ENCODE measurements at regions not wholly inside any gene's neighbourhood (a gene's known extent, or its start where the extent isn't known, plus 50 kb on each side); places are given as distances from the start of the nearest gene placed in this dataset.

DNA sequence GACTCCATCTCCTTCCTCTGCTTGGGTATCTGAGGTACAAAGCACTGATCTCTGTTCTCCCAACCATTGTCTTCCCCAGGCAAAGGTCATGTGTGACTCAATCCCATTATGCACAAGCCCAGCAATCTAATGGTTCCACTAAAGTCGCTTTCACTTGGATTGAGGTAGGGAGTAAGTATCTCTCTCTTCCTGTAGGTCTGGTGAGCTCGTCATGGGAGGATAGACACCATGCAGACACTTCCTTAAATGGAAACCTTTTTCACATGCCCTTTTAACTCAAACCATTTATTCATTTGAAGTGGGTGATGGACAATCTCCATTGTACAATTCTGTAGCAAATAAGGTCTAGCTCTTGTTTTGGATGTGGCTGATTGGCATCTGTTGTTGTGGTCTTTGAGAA lies 245.2 kb upstream of the CLNK start:
- DNase-seq: no peak

DNA sequence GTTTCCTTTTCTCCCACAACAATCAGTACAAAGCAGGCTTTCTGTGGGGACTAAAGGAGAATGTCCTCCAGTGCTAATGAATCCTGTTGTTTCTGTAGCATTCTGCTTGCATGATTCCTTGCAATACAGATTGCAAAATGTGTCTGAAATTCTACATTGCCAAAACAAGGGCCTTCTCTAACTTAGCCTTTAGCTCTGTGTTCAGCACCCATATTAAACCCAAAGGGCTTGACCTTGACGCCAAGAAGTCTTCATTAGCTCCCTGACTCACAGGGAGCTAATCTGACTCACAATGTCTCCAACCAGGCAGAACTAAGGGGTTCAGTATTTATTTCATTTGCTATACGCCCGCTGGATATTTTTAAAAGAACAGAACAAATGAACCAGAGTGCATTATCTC lies 241.4 kb upstream of the CLNK start:
- no peak for DNase-seq

DNA sequence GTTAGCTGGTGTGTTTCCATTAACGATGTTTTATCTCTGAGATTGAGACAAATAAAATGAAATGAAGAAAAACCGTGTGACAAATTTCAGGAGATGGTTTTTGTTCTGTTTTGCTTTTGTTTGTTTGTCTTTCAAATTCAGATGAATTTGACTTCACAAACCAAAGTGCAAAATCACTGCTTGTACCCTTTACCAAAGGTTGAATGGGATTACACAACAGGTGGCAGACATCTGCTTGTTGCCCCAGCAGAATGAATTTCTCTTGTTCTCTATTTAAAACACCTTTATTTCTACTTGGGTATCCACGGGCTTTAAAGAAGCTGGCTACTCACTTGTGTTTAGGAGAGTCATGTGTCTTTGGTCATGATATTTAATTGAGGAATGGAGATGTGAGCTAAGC lies 239.7 kb upstream of the CLNK start:
- DNase-seq: no peak

DNA sequence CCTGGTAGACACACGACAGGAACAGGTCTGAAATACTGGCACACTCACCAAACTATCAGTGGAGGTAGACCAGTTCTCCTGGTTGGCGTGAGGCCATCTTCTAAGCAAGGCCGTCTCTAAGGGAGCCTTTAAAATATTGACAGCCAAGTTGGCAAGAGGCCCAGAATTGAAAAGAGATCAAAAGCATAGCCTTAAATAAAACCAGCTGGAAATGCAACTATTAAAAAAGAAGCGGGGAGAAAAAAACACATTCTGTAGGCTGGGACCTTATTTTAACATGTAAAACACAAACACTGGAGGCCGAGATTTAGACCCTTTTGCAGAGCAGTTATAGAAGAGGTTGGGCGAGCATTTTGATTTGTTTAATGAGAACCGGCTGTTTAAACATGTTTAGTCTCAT lies 233.0 kb upstream of the CLNK start:
- DNase-seq: peak in 1 of 56 donors; percentile 13

DNA sequence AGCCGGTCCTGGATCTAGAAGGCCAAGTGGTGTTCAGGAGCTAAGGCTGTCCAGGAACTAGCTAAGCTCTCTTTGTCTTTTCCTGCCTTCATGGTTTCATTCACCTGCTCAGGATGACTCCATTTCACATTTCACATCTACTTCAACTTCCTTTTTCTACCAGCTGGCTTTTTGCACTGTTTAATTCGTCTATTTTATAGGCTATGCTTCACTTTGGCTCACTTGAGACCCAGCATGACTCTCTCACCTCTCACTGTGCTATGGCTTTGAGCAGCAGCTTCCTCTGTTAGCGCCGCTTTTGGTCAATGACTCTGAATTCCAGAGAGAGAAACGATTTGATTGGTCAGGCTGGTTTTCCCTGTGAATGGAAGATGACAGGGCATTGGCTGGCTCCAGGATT lies 213.5 kb upstream of the CLNK start:
- DNase-seq: no peak

DNA sequence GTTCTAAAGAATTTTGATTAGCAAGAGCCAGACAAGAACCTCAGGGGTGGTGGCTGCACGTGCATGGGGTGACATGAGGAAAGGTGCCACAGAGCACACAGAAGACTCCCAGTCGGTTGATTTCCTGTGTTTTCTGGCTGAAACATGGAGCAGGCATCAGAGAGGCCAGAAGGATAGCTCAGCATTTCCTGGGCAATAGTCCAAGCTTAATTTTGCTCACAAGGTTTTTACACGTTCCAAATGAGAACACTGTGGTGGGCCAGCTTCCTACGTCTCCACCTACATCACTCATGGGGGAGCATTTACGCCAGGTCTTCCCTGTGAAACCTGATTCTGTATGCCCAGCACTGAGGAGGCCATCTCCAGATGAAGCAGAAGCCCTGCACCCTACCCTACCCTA lies 212.5 kb upstream of the CLNK start:
- DNase-seq: no peak

DNA sequence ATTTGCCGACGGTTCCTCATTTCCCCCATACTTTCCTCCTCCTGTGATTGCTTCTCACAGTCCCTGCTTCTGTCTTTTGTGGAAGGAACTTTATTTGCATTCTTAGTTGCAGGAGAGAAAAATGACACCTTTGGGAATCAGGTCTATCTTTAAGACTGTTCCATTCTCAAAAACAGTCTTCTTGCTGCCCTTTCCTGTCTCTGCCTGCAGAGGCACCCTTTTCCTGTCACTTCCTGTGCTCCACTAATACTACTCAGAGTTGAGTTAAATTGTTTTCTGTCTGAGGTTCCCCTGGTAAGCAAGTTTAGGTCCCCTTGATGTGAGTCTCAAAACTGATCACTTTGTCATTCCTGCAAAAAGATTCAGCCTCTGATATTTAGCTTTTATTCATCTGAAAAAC lies 208.8 kb upstream of the CLNK start:
- DNase-seq: no peak

DNA sequence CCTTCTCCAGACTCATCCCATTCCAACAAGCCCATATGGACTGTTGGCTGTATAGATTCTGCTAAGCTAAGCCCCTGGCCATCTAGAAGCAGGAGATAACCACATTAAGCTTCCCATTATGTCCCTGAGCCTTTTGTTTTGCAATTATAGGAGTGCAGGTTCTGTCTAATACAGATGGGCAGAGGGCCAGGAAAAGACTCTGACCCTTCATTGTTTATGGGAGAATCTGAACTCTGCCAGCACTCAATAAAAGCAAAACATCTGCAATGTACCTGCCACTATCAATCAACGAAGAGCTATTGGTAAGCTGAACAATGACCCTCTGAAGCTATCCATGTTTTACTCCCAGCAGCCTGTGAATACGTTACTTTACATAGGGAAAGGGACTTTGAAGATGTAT lies 207.3 kb upstream of the CLNK start:
- no peak for DNase-seq

- DNase-seq: no peak
These were observed 205.3 kb upstream of the CLNK start for GRCh38 chr4:10889819-10890218.

DNA sequence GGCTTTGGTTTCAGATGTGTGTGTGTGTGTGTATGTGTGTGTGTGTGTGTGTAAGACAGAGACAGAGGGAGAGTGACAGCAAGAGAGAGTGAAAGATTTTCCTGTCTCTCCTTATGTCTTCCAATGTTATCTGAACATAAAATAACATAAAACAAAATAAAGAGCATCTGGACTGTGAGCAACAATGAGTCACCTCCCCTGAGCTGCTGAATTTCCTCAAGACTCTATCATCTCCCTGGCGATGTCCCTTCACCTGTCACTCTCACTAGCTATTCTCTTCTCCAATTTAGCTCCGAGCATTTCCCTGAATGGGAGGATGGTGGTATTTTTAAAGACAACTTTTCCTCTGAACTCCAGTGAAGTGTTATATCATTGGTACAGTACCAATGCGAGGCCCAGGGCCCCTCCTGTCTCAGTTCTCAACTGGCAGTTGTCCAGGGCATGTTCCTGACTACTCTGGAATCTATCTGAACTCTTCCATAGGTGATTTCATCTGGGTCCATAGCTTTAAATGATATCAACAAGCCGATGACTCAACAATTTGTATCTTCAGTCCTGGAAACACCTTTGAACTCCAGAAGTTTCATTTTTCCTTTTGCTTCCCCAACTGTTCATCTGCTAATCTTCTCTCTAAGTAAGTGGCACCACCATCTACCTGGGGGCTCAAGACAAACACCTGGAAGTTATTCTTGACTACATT lies 195.0 kb upstream of the CLNK start:
- DNase-seq: no peak

DNA sequence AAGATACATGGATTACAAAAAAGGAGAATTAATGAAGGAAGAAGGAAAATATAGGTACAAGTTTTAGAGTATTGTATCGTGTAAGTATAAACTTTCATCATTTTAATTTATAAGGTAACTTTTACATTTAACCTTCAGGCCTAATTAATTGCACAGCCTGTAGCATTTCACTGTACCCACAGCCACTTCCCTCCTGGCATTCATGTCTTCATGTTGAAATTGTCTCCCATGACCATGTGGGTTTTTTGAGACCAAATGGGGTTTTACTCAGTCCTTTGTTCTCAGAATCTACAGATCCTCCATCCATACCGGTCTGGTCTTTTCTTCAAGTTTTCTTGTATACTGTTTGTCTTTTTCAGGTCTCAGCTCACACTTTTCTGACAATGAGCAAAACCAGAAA lies 194.3 kb upstream of the CLNK start:
- no peak for DNase-seq

DNA sequence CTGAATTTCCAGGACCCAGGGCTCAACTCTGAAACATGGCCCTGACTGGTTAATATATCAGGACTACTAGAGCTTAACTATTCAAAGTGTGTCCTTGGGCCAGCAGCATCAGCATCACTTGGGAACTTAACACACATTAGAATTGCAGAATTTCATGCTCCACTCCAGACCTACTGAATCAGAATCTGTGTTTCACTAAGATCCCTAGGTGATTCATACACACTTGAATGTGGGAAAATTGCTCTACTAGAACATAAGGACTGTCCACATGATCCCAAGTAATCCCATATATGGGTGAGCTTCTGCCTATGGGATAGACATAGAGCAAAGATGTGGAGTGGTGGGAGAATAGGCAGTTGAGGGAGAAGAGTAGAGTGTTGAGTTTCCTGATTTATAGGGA lies 192.5 kb upstream of the CLNK start:
- no peak for DNase-seq

DNA sequence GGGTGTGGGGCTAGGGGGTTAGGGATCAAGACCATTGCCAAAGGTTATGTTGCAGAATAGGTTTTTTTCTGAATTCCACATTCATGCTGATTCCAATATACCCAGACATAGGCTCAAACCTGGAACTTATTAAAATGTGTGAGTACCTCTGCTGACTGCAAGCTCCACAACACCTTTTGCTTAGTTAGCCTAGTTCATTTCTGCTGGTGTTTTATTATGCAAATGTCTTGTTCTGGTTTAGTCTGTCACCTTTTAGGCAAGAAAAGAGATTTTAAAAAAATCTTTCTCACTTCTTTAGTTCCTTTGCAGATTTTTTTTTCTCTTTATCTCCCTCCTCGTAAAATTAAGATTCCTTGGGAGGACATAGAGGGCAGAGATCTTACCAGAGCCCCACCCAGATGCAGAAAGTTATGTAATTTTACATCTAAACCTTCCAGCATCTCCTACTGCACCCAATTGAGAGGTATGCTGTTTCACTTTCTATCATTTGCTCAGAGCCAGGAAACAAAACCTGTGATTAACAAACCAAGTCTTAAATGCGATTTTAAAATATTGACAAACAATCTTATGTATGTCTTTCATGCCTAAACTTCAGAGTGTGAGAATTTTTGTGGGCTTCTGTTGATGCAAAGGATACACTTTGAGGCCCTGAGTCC lies 190.7 kb upstream of the CLNK start:
- no peak for DNase-seq

DNA sequence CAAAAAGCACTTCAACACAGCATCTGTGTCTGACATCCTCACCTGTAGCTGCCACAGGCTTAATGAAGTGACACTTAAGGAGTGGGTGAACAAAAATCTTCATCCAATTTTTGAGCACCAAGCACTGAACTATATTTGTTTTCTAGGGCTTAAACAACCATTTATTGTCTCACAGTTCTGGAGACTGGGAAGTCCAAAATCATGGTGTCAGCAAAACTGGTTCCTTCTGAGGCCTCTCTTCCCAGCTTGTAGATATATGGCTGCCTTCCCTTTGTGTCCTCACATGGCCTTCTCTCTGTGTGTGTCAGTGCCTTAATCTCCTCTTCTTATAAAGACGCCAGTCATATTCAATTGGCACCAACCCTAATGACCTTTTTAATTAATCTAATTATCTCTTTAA lies 189.2 kb upstream of the CLNK start:
- no peak for DNase-seq

GRCh38 chr4:10872833-10873517 lies 188.4 kb upstream of the CLNK start:
- DNase-seq: no peak

DNA sequence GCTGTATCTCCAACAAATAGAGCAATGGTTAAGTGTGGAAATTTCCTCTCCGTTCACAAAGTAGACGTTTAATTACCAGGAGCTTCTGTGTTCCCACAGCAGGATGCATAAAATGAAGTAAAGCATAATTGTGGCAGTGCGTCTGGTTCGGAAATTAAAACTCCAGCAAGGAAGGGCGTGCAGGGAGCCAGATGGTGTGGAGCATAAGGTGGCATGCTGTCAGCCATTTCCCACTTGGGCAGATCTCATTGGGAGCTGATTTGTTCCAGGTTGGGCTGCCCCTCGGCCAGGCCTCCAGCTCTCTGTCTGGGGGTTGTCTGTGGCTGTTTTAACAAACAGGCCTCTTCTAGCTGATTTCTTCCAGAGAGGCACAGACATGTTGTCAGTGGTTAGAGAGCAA lies 182.1 kb upstream of the CLNK start:
- no peak for DNase-seq

GRCh38 chr4:10861036-10861435 lies 176.5 kb upstream of the CLNK start:
- DNase-seq: no peak

GRCh38 chr4:10856271-10856782 lies 171.8 kb upstream of the CLNK start:
- no peak for DNase-seq

GRCh38 chr4:10853196-10853595 lies 168.6 kb upstream of the CLNK start:
- DNase-seq: no peak

DNA sequence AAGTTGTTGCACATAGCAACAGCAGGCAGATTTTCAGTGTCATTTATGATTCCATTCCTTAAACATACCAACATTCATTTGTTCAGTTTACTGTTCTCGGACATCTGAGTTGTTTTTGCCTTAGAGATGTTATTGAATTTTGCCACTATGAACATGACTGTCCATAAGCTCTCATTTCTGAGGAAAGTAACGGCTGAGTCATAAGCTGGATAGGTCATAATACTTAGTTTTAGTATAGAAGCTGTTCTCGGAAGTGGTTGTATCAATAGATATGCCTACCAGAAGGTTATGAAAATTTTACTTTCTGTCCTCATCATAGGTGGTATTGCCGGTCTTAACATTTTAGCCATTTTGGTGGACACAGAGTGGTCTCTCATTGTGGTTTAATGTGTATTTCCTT lies 157.1 kb upstream of the CLNK start:
- no peak for DNase-seq

DNA sequence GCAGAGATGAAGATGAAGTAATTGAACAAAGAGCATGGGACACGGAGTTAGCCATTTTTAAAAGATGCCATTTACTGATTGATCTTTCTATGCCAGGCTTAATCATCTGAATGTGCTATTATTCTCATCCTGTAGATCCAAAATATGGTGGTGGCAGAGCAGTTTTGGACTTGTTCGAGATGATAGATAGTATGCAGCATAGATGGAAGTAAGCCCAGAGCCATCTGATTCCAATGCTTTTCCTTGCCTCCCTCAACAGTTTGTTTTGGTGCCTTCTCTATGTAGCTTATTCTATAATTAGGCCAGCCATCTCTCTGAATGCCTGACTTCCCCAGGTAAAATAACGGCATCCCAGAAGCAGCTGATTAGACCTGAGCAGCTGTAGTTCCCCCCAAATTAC lies 152.6 kb upstream of the CLNK start:
- no peak for DNase-seq

- DNase-seq: peak in 1 of 56 donors; percentile 0
These were observed 148.4 kb upstream of the CLNK start for GRCh38 chr4:10832806-10833628.
